B cell (primary cell): ENCODE measurements at regions not wholly inside any gene's neighbourhood (a gene's known extent, or its start where the extent isn't known, plus 50 kb on each side); places are given as distances from the start of the nearest gene placed in this dataset.
"Not testable (repeated sequence)": the region's sequence is repeated elsewhere in the genome, so short reads cannot be mapped to it uniquely, and the experiment has no call there.

ENCODE experiments used
- EZH2 ChIP-seq: IDR thresholded peaks from 2 replicates; pipeline ENCODE4 v1.6.1; 2012; ENCODE audit warnings: borderline replicate concordance, low read depth, mild to moderate bottlenecking, moderate library complexity, low read length; ENCODE audit not compliant: insufficient read depth, poor library complexity, severe bottlenecking
- TF ChIP-seq, protein P1 (sequence below): fragments of 200-600 bp; IDR thresholded peaks from one replicate; pipeline ENCODE4 v1.8.0; 2022; ENCODE audit warnings: antibody characterized with exemption, mild to moderate bottlenecking

- TF ChIP-seq, protein P1, sequence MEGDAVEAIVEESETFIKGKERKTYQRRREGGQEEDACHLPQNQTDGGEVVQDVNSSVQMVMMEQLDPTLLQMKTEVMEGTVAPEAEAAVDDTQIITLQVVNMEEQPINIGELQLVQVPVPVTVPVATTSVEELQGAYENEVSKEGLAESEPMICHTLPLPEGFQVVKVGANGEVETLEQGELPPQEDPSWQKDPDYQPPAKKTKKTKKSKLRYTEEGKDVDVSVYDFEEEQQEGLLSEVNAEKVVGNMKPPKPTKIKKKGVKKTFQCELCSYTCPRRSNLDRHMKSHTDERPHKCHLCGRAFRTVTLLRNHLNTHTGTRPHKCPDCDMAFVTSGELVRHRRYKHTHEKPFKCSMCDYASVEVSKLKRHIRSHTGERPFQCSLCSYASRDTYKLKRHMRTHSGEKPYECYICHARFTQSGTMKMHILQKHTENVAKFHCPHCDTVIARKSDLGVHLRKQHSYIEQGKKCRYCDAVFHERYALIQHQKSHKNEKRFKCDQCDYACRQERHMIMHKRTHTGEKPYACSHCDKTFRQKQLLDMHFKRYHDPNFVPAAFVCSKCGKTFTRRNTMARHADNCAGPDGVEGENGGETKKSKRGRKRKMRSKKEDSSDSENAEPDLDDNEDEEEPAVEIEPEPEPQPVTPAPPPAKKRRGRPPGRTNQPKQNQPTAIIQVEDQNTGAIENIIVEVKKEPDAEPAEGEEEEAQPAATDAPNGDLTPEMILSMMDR = not testable (repeated sequence)
- not testable (repeated sequence) for TF ChIP-seq EZH2
Measured at GRCh38 chr5:90040082-90040481, 369.5 kb downstream of the CETN3 start.
